ENCODE measurements at regions not wholly inside any gene's neighbourhood (a gene's known extent, or its start where the extent isn't known, plus 50 kb on each side); places are given as distances from the start of the nearest gene placed in this dataset.
"Not testable (repeated sequence)": the region's sequence is repeated elsewhere in the genome, so short reads cannot be mapped to it uniquely, and the experiment has no call there.

GRCh38 chr9:41018948-41019347 lies 109.5 kb downstream of the FOXD4L6 start:
- not testable (repeated sequence) for H3K27ac ChIP-seq

- not testable (repeated sequence) for H3K27ac ChIP-seq
These were observed 111.8 kb downstream of the FOXD4L6 start for GRCh38 chr9:41016699-41017098.

- not testable (repeated sequence) for H3K27ac ChIP-seq
These were observed 128.4 kb downstream of the FOXD4L6 start for GRCh38 chr9:40999952-41000700.

GRCh38 chr9:40995490-40995889 lies 133.0 kb downstream of the FOXD4L6 start:
- H3K27ac ChIP-seq = not testable (repeated sequence)

GRCh38 chr9:40993842-40994241 lies 134.6 kb downstream of the FOXD4L6 start:
- not testable (repeated sequence) for H3K27ac ChIP-seq

GRCh38 chr9:40993375-40993774 lies 135.1 kb downstream of the FOXD4L6 start:
- peak overlapping the region; percentile 85; the same call in 1 of the 2 replicates for H3K27ac ChIP-seq

- peak overlapping the region; percentile 85 for H3K27ac ChIP-seq
These were observed 136.0 kb downstream of the FOXD4L6 start for GRCh38 chr9:40992472-40992821.

GRCh38 chr9:40991741-40992471 lies 136.6 kb downstream of the FOXD4L6 start:
- H3K27ac ChIP-seq = peak overlapping the region; percentile 85
- TF ChIP-seq CTCF (IDR thresholded peaks at IDR 0.05) = peak; percentile 87

GRCh38 chr9:40991100-40991740 lies 137.3 kb downstream of the FOXD4L6 start:
- peak overlapping the region; percentile 85 for H3K27ac ChIP-seq

- not testable (repeated sequence) for H3K27ac ChIP-seq
These were observed 142.1 kb downstream of the FOXD4L6 start for GRCh38 chr9:40986332-40986731.

GRCh38 chr9:40975351-40975750 lies 153.1 kb downstream of the FOXD4L6 start:
- not testable (repeated sequence) for H3K27ac ChIP-seq

- not testable (repeated sequence) for H3K27ac ChIP-seq
These were observed 153.6 kb downstream of the FOXD4L6 start for GRCh38 chr9:40974912-40975311.

- not testable (repeated sequence) for H3K27ac ChIP-seq
These were observed 156.7 kb downstream of the FOXD4L6 start for GRCh38 chr9:40971773-40972172.

- not testable (repeated sequence) for H3K27ac ChIP-seq
- TF ChIP-seq CTCF (IDR thresholded peaks at IDR 0.05) = peak; percentile 70
These were observed 158.1 kb downstream of the FOXD4L6 start for GRCh38 chr9:40970340-40970739.

Measured in 22Rv1 (cell line).